HG03196 (cell line): ENCODE measurements at regions not wholly inside any gene's neighbourhood (a gene's known extent, or its start where the extent isn't known, plus 50 kb on each side); places are given as distances from the start of the nearest gene placed in this dataset.
"Not testable (repeated sequence)": the region's sequence is repeated elsewhere in the genome, so short reads cannot be mapped to it uniquely, and the experiment has no call there.

Experiments
- ATAC-seq: cut with Tn5 transposase; IDR thresholded peaks from one replicate; pipeline ENCODE4 v1.9.1; 2021; ENCODE audit not compliant: unreplicated experiment

DNA sequence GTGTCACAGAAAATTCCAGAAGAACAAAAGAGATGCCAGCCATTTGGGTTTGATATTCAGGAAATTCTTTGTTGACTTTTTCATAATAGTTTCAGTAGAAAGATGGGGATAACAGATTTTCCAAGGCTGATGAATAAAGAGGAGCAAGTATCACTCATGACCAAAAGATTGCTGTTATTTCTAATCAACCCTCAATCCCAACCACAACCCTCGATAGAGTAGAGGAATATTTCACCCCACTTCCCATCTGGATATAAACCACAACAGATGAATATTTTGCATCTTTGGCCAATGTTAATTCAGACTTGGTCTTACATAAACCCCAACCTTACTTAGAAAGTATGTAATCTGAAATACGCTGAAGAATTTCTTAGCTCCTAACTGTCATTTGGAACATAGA lies 232.4 kb downstream of the SEC16B start:
- ATAC-seq = no peak

DNA sequence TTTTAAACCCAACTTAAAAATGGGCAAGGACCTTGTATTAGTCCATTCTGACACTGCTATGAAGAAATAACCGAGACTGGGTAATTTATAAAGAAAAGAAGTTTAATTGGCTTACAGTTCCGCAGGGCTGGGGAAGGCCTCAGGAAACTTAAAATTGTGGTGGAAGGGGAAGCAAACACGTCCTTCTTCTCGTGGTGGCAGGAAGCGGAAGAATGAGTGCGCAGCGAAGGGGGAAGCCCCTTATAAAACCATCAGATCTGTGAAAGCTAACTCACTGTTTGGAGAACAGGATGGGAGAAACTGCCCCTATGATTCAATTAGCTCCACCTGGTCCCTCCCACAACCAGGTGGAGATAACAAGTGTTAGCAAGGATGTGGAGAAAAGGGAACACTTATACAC lies 237.7 kb downstream of the SEC16B start:
- ATAC-seq = no peak

DNA sequence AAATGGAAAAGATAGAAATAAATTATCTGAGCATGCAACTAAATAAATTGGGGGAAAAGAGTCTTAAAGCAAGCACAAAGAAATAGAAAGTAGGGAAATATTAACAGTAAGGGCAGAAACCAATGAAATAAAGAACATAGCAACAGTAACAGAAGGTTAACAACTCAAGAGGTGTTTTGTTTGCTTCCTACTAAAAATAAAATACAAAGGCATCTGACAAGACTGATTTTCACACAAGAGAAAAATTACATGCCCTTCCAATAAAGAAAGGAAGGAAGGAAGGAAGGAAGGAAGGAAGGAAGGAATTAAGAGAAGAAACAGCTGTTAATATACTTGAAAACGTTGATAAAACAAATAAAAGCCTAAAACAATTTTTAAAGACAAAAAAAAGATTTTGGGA lies 240.2 kb downstream of the SEC16B start:
- no peak for ATAC-seq

DNA sequence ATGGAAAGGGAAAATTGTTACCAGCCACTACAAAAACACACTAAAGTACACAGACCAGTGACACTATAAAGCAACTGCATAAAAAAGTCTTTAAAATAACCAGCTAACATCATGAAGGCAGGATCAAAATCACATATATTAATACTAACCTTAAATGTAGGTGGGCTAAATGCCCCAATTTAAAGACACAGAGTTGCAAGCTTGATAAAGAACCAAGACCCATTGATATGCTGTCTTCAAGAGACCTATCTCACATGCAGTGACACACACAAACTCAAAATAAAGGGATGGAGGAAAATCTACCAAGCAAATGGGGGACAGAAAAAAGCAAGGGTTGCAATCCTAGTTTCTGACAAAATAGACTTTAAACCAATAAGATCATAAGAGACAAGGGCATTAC lies 246.3 kb downstream of the SEC16B start:
- ATAC-seq = no peak

DNA sequence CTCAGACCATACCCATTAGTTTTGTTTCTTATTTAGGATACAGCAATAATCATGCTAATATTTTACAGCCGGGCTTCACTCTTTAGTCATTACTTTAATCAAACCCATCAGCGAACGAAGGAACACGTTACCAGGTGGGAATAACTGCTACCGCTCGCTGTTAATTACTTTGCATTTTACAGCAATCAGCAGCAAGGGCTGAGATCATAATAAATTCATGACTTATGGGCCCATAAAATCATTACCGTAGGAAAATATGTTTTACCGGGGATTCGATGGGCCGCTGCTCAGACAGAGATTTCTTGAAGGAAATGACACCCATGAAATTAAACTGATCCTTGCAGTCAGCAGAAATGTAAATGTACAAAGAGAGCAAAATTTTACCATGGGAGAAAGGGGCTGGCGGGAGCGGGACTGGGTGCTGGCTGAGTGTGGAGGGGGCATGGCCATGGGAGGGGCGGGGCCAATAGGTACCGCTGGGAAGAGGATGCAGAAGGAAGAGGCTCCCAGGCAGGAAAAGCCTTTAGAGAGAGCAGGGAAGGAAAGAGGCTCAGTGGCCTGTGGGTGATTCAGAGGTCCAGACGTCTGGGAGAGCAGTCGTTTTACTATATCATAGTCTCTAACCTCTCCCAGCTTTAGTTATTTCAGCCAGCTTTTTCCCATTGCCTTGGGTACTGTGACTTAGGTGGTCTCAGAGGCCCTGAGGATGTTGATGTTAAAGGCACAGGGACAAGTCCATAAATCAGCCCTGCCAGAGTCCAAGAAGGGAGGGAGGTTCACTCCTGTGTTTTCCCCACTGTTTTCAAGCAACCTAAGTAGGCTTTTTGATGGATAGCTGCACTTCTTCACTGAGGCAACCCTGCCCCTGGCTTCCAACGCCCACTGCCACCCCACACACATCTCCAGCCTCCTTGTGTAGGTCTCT lies 258.9 kb downstream of the SEC16B start:
- no peak for ATAC-seq

DNA sequence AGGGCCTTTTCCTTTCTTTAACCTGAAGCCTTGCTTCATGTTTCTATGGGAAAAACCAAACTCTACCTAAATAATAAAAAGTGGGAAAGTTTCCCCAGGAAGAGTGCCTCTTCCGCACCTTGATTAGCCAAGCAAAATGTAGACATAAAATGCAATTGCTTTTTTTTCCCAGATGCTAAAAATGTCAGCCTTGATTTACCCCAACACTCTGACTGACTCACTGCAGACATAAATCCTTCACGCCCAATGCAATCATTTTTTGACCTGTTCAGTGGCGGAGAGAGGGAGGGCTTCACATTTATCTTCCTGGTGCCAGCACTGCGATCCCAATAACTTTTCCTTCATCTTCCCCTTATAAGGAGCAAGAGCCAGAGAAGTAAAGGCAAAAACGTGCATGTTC lies 261.5 kb downstream of the SEC16B start:
- ATAC-seq = no peak

DNA sequence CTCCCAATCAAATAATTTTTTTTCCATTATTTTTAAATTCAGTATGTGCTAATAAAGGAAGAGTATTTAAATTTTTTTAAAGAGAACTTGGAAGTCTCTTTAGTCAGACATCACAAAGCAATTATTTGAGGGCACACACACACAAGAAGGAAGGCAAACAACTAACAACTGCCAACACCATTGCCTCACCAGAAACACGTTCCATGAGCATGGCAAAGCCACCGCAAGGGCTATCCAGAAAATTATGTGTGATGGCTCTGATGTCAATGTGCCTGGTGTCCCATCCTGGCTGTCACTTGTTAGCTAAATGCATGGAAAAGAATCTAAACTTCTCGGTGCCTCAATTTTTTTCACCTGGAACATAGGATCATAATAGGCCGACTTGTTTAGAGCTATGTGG lies 262.9 kb downstream of the SEC16B start:
- ATAC-seq = no peak

DNA sequence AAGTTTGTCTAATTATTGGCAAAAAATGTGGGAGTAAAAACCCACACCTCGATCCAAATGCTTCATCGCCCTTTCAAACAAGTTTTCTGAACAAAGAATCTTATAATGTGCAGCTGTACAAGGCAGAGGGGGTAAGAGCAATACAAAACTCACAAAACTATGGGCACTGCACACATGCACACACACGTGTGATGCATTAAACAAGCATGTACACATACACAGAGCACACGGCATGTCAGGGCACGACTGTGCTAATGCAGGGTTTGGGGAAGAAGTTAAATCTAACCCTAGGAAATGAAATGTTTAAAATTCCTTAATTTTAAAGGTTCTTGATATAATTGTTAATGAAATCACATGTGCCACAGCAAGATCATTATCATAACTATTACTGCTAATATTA lies 264.0 kb downstream of the SEC16B start:
- ATAC-seq = no peak

DNA sequence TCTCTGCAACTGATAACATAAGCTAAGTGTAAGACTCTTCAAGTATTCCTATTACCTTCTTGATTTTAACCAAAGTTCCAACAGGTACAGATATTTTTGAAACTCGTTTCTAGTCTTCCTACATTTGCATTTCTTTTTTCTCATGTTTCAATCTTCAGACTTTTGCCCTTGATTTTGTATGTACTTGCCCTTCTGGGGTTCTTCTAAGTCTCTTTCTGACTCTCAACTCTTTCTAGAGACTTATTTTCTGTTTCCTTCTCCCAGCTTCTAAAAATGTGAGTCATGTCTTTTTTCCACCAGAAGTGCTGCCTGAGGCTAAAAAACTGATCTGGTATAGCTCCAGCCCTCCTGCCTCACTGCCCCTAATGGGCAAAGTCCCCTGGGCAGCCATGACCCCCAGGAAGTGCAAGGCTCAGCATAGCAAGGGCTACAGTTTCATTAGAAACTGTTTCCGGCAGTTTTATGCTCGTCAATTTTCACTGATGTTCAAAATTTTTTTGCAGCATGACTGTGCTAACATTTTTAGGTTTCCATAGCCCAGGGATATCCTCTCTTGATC lies 265.9 kb downstream of the SEC16B start:
- no peak for ATAC-seq

DNA sequence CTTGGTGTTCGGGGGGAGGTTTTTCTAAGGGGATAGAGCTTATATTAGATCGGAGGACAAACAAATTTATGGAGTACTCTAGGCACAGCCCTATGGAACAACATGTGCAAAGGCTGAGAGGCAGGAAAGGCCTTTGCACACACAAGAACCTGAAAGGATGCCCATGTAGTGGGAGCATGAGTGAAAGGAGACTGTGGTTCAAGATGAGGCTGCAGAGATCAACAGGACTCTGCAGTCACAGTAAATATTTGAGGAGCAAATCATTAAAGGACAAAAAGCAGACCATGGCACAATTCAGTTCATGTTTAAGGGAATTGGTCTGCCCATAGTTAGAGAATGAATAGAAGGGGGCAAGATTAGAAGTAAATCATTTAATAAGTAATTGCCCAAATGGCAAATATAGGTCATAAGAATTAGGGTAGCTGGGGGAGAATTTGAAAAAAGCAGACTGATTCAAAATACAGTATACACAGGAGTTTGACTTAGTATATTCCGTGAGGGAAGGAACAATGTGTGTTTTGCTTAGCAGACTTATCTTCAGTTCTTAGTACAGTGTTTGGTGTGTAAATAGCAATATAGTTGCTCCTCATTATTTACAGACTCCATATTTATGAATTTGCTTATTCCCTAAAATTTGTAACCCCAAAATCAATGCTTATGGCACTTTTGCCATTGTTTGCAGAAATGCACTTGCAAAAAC lies 268.1 kb downstream of the SEC16B start:
- ATAC-seq = no peak

DNA sequence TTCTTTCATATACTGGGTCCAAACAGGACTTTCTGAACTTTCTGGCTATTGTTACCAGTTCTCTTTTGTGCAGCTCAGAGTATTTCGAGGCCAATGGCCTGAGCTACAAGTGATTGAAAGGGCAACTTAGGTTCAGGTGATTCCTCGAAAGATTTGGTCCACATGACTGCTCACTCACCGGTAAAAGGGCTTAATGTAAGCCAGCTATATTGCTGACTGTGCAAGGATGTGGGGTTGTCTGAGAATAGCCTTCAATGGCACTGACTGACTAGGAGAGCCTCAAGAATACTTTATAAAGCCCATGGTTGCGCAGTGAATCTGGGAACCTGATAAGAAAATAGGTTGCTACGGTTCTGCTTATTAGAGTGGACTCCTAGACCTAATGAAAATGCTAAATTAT lies 269.0 kb downstream of the SEC16B start:
- ATAC-seq = no peak

DNA sequence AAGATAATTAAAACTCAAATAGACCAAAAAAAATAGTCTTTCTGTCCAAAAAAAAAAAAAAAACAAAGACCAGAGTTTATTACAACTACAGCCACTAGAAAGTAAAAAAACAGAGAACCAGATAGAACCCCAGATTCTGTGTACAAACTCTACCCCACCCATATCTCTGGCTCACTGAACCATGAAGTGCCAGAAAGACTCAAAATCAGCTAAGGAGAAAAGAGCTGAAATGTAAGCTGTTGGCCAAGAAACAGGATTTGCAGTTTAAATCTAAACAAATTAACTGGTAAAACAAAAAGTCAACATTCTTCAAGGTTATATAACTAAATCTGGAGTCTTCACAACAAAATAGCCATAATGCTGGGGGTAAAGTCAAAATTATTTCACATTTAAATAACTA lies 278.9 kb downstream of the SEC16B start:
- no peak for ATAC-seq

DNA sequence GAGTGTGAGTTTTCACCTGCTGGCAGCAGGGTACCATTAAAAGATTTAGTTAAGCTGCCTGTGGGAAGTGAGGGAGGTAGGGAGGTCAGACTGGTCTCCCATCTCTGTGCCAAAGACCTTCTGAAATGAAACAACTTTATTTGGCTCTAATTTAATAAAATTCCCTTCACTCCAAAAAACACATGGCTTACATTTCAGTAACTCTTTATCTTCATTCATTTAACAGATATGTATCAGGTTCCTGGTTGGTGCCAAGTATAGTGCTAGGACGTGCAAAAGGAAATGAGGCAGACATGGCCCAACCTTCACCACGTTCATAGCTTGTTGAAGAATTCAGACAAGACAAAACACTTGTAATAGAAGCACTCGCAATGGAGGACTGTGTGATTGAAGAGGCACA lies 282.3 kb downstream of the SEC16B start:
- no peak for ATAC-seq

DNA sequence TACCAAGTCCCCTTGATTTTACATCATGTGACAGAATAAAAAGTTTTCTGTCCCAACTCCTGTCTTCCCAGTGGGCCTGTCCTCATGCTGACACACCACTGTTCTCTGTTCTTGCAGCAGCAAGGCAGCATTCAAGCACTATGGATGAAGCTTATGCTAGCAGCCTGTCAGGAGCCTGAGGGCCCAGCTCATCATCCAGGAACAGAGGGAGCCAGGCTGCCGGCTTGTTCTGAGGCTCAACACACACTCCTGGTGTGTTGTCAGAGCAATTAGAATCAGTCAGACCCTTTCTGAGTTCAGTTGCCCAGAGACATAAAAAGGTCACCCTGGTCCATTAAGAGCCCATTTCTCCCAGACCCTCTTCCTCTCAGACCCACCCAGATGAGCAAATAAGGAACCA lies 282.9 kb downstream of the SEC16B start:
- ATAC-seq = no peak

DNA sequence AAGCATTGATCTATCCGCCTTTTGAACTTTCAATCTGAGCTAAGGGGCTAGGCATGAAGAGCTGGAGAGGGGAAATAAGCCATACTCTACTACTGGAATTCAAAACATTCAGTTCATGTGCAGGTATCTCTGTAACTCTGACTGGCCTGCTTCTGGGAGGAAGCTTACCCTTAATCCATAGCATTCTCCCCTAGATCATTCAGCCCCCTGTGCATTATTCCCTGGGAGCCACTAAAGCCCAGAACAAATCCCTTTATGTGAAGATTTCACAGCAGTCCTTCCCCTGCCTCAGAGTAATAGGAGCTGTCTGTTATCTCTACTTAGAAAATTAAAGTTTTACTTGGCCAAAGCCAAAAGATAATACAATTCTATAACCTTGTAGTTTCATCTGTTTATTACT lies 300.7 kb downstream of the SEC16B start:
- no peak for ATAC-seq

DNA sequence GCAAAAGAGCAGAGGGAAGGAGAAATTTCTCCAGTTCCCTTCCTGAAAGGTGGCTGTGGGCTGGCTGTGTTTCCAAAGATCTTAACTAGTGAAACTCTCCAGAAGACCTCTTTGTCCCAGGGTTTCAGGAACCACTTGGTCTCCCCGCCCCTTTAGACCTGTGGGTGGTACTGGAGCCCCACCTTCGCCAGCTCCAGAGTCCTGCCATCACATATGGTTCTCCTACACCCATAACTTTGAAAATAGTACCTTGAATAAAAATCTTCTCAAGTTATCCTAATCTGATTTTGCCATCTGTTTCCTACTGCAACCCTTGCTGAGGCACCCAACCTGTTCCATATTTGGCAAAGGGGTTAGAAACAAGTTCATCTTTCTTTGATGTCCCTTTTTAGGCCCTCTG lies 303.9 kb downstream of the SEC16B start:
- ATAC-seq = no peak

DNA sequence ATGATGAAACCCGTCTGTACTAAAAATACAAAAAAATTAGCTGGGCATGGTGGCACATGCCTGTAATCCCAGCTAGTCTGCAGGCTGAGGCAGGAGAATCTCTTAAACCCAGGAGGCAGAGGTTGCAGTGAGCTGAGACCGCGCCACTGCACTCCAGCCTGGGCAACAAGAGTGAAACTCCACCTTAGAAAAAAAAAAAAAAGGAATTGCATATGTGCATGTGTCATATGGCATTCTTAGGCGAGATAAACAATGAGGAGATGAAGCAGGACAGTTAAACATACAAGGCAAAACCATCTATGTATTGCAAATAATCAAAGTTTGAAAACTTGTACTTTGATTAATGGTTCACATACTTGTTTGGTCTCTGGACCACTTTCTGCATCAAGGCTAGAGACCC lies 305.1 kb downstream of the SEC16B start:
- not testable (repeated sequence) for ATAC-seq

DNA sequence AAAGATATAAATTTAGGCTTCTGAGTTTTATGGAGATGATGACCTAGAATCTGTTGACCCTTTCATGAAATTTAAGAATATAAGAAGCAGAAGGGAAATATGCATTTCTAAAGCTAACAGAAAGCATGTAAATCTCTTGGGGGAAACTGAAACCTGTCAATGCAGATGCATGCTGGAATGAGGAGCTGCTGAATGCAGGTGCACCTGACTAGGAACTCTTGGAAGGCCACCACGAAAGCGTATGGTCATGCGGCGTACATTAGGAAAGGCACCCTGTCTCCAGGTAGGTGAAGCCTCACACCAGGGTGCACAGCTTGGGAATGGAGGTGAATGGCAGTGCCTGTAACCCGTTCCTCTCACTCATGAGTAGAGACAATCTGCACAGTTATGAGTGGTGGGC lies 309.7 kb downstream of the SEC16B start:
- no peak for ATAC-seq

DNA sequence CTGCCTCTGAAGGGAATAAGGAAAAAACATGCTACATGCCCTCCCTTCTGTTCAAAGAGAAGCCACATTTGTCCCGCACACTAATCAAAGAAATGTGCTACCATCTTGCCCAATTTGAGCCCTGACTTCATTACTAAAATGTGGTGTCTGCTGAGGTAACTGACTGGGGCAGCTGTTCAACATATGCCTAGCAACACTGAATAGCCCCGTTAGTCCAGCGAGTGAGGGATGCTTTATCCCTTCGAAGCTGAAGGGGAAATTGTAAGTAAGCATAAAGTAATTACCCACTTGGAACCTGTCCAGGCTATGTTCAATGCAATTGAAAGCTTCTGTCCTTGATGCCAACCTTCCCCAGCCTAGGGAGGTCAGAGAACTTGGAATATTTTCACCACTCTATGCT lies 310.6 kb downstream of the SEC16B start:
- no peak for ATAC-seq

DNA sequence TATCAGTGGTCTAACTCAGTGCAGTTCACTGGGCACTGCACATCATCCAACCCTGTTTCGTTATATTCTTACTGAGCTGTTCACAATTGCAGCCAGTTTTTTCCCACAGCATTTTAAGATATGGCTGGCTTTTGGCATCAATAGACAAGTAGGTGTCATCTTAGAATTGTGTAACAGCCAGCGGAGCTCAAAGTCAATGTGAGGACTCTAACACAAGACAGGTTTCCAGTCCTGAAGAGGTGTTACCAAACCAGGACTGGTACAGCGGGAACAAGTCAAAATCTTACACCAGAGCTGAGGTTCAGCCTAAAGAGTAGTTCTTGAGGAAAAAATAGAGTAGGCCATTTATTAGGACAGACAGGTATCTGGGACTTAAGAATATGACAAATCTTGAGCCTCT lies 313.3 kb downstream of the SEC16B start:
- ATAC-seq = no peak

DNA sequence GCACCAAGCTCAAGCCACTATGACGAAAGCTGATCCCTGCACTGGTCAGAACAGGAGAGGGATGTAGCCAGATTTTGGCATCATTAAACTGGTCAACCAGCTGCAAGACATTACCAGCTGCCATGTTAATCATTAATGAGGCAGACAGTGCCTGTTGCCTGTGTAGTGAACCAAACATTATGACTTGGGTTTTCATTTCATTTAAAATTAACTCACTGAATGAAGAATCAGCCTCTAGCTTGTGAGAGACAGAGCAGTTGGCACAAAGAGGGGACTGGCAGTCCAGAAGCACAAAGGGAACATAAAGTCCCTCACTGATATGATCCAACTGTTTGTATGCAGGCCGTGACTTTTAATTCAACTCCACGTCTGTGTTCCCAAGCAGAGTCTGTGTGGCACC lies 318.9 kb downstream of the SEC16B start:
- ATAC-seq = no peak

DNA sequence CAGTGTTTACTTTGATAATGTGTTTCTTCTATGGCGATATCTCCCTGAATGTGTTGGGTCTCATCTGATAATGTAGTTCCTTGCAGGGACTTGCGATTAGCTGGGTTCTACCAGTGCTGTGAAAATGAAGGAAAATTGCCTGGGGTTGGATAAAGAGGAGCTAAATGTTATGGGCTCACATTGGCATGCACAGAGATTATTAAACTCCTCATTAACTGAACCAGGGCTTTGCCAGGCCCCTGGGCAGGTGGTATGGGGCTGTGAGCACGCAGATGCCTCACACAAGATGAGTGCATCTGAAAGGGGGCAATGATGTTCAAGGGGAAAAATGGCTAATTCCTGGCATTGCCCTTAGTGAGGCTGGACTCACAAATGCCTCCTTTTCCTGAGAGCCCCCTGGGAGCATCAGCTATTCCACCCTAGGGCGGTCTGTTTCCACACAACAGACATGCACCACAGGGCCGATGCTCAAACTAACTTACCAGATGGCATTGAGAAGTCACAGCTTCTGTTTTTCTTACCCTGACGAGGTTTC lies 321.1 kb downstream of the SEC16B start:
- ATAC-seq = no peak
